OCI-LY1 (cell line): ENCODE measurements at regions not wholly inside any gene's neighbourhood (a gene's known extent, or its start where the extent isn't known, plus 50 kb on each side); places are given as distances from the start of the nearest gene placed in this dataset.

Experiments used
- EZH2 ChIP-seq: fragments of 200-600 bp; sonication (generic), shearing (Covaris generic); IDR thresholded peaks from 2 replicates; pipeline ENCODE4 v1.8.0; 2017; ENCODE audit warnings: borderline replicate concordance, mixed run types, mild to moderate bottlenecking, antibody characterized with exemption, low read length, moderate library complexity, mixed read lengths
- TF ChIP-seq, protein P1 (sequence below): fragments of 200-600 bp; sonication (generic), shearing (Covaris generic); IDR thresholded peaks from 2 replicates; pipeline ENCODE4 v1.5.1; 2017; ENCODE audit warnings: mild to moderate bottlenecking, antibody characterized with exemption, low read length, moderate library complexity, mixed read lengths

GRCh38 chrX:143095816-143096215 is 70.1 kb downstream of the SPANXN4 start:
- TF ChIP-seq, protein P1, sequence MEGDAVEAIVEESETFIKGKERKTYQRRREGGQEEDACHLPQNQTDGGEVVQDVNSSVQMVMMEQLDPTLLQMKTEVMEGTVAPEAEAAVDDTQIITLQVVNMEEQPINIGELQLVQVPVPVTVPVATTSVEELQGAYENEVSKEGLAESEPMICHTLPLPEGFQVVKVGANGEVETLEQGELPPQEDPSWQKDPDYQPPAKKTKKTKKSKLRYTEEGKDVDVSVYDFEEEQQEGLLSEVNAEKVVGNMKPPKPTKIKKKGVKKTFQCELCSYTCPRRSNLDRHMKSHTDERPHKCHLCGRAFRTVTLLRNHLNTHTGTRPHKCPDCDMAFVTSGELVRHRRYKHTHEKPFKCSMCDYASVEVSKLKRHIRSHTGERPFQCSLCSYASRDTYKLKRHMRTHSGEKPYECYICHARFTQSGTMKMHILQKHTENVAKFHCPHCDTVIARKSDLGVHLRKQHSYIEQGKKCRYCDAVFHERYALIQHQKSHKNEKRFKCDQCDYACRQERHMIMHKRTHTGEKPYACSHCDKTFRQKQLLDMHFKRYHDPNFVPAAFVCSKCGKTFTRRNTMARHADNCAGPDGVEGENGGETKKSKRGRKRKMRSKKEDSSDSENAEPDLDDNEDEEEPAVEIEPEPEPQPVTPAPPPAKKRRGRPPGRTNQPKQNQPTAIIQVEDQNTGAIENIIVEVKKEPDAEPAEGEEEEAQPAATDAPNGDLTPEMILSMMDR: no peak
- no peak for TF ChIP-seq EZH2
